ENCODE measurements at regions not wholly inside any gene's neighbourhood (a gene's known extent, or its start where the extent isn't known, plus 50 kb on each side); places are given as distances from the start of the nearest gene placed in this dataset.
"Not testable (repeated sequence)": the region's sequence is repeated elsewhere in the genome, so short reads cannot be mapped to it uniquely, and the experiment has no call there.

GRCh38 chr2:180829836-180830235, 150.6 kb upstream of the UBE2E3 start:
- Histone ChIP-seq H3K9me3 (no peaks in the 10 kb centered on the region), H3K4me1 (ENCODE audit: low read depth) (no peaks in the 10 kb centered on the region), H3K4me3 (no peak overlapping the region), H3K36me3 (ENCODE audit: low read depth) (no peaks in the 10 kb centered on the region)
- ATAC-seq (no peak), DNase-seq (no peak)
- intact Hi-C loops (cut with DNase I, micrococcal nuclease): no loop called here
- no peak for TF ChIP-seq CTCF (IDR thresholded peaks at IDR 0.05)

- no peak for TF ChIP-seq CTCF (IDR thresholded peaks at IDR 0.05)
- Histone ChIP-seq H3K9me3 (no peaks in the 10 kb centered on the region), H3K4me3 (no peak overlapping the region), H3K36me3 (ENCODE audit: low read depth) (no peaks in the 10 kb centered on the region), H3K4me1 (ENCODE audit: low read depth) (no peaks in the 10 kb centered on the region)
- DNase-seq (no peak), ATAC-seq (no peak)
- intact Hi-C loops (cut with DNase I, micrococcal nuclease): no loop called here
Measured at GRCh38 chr2:180829261-180829660, 151.1 kb upstream of the UBE2E3 start.

- intact Hi-C loops (cut with DNase I, micrococcal nuclease): no loop called here
- Histone ChIP-seq H3K4me1 (ENCODE audit: low read depth) (no peaks in the 10 kb centered on the region), H3K4me3 (no peak overlapping the region), H3K36me3 (ENCODE audit: low read depth) (no peaks in the 10 kb centered on the region), H3K9me3 (no peaks in the 10 kb centered on the region)
- DNase-seq (no peak), ATAC-seq (no peak)
- TF ChIP-seq CTCF (IDR thresholded peaks at IDR 0.05): no peak
Measured at GRCh38 chr2:180828756-180829155, 151.6 kb upstream of the UBE2E3 start.

- no peak for DNase-seq
- Histone ChIP-seq H3K4me1 (ENCODE audit: low read depth) (no peaks in the 10 kb centered on the region), H3K36me3 (ENCODE audit: low read depth) (no peaks in the 10 kb centered on the region), H3K9me3 (no peaks in the 10 kb centered on the region), H3K4me3 (no peak overlapping the region)
- TF ChIP-seq CTCF (IDR thresholded peaks at IDR 0.05): no peak
- intact Hi-C loops (cut with DNase I, micrococcal nuclease): no loop called here
- ATAC-seq: no peak
Measured at GRCh38 chr2:180823546-180824141, 156.8 kb upstream of the UBE2E3 start.

DNA sequence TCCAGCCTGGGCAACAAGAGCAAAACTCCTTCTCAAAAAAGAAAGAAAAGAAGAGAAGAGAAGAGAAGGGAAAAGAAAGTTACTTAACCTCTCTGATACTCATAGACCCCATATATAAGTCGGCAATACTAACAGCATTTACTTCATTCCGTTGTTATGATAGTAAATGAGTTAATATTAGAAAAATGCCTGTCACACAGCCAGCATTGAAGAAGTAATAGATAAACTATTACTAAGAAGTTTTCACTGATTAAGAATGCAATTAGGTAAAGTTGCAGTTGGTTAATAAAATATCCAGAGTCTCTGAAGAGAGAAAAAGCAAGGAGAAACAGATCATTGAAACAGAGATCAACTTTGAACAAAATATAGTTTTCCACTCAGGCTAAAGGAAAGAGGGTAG, 161.3 kb upstream of the UBE2E3 start:
- Histone ChIP-seq H3K4me1 (ENCODE audit: low read depth) (no peaks in the 10 kb centered on the region), H3K4me3 (no peak overlapping the region), H3K9me3 (no peaks in the 10 kb centered on the region), H3K36me3 (ENCODE audit: low read depth) (no peaks in the 10 kb centered on the region)
- intact Hi-C loops (cut with DNase I, micrococcal nuclease): no loop called here
- no peak for TF ChIP-seq CTCF (IDR thresholded peaks at IDR 0.05)
- ATAC-seq (no peak), DNase-seq (no peak)

DNA sequence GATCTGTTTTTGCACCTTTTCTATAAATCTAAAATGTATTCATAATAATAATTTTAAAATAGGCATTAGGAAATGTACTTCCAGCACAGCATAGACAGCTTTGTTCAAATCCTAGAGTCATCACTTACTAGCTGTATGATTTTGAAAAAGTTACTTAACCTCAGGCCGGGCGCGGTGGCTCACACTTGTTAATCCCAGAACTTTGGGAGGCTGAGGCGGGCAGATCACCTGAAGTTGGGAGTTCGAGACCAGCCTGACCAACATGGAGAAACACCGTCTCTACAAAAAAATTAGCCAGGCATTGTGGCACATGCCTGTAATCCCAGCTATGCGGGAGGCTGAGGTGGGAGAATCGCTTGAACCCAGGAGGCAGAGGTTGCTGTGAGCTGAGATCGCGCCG, 161.7 kb upstream of the UBE2E3 start:
- not testable (repeated sequence) for DNase-seq; H3K4me1 ChIP-seq (ENCODE audit: low read depth); ATAC-seq

More for the DNA sequence above, 161.7 kb upstream of the UBE2E3 start:
- H3K36me3 ChIP-seq (ENCODE audit: low read depth); intact Hi-C loops (cut with DNase I, micrococcal nuclease); H3K4me3 ChIP-seq; H3K9me3 ChIP-seq: not testable (repeated sequence)
